ENCODE measurements at regions not wholly inside any gene's neighbourhood (a gene's known extent, or its start where the extent isn't known, plus 50 kb on each side); places are given as distances from the start of the nearest gene placed in this dataset.

DNA sequence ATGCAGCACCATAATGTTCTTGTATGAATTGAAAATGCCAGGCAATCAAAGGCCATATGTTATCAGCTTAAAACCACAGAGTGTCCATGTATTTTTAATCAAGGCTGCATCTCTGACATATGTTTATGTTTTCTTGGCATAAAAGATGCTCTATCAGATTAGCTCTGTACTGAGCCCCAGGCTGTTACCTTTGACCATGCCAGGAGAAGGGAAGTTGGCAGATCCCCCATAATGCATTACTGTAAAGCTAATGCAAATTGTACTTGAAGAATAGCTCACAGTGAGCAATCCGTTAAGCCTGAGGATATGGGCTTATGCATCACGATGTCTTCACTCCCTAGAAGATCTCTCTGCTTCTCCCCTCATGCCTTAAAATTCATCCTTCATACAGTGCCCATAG, 414.4 kb downstream of the BRINP1 start:
- no peak for DNase-seq (ENCODE audit: low read depth, low spot score)
- no peak for TF ChIP-seq CTCF (IDR thresholded peaks at IDR 0.05; ENCODE audit: low read depth, low read length)
- in situ Hi-C loops (cut with HindIII; ENCODE audit: low sequenced_read_pairs), result no loop called here
- H3K4me3 ChIP-seq (ENCODE audit: low read depth, low read length), result no peak overlapping the region

- TF ChIP-seq CTCF (IDR thresholded peaks at IDR 0.05; ENCODE audit: low read depth, low read length), result no peak
- H3K4me3 ChIP-seq (ENCODE audit: low read depth, low read length), result no peak overlapping the region
- DNase-seq (ENCODE audit: low read depth, low spot score), result no peak
- in situ Hi-C loops (cut with HindIII; ENCODE audit: low sequenced_read_pairs), result no loop called here
These were observed 411.6 kb downstream of the BRINP1 start for GRCh38 chr9:118957585-118957984.

DNA sequence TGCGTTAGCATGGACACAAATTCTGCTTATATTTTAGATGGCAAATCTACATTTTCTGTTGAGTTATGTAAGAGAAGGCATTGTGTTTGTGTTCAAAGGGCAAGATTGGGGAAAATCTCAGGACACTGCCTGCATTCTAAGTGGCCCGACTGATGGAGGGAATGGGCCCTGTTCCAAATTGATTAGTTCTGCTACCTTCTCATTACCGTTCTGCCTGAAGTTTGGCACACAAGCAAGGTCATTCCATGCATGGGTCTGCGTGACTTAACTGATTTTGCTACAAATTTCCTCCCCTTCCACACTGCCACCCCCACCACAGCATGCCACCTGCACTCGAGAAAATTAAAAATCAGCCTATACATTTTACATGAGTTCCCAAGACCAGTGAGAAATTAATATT, 409.9 kb downstream of the BRINP1 start:
- in situ Hi-C loops (cut with HindIII; ENCODE audit: low sequenced_read_pairs), result no loop called here
- no peak for TF ChIP-seq CTCF (IDR thresholded peaks at IDR 0.05; ENCODE audit: low read depth, low read length)
- peak; percentile 5 for DNase-seq (ENCODE audit: low read depth, low spot score)
- H3K4me3 ChIP-seq (ENCODE audit: low read depth, low read length), result no peak overlapping the region

DNA sequence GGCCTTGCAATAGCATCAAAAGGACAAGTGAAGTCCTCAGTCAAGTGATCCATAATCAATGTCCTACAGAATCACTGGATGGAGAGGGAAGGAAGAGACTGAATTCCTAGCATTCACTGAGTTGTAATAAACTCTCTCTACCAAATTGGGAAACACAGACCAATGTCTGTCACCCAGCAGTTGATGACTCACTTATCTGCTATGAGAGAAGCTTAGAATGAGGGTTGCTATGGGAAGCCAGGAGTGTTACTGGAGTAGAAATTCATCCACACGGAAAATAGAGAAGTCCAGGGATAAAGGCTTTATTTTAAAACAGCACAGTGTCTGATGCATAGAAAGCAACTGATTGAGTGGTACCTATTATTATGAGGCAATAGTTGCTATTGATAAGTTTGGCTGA, 407.4 kb downstream of the BRINP1 start:
- no peak overlapping the region for H3K4me3 ChIP-seq (ENCODE audit: low read depth, low read length)
- in situ Hi-C loops (cut with HindIII; ENCODE audit: low sequenced_read_pairs), result no loop called here
- DNase-seq (ENCODE audit: low read depth, low spot score), result peak; percentile 72
- TF ChIP-seq CTCF (IDR thresholded peaks at IDR 0.05; ENCODE audit: low read depth, low read length), result no peak

DNA sequence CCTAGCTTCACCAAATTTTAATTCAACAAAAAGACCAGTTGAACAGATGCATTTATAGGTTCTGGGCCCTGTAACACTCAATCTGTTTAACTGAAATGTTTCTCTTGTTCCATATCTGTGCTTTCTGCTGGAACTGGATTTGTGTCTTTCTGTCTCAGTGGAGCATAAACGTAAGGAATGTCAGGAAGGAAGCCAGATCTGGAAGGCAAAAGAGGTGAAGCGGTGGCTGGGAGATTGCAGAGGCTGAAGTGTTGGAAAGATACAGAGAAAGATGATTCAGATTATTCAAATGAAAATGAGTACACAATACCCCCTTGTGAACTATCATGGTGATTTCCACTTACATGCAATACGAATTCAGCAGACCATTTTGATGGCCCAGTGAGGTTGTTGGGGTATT, 406.8 kb downstream of the BRINP1 start:
- in situ Hi-C loops (cut with HindIII; ENCODE audit: low sequenced_read_pairs), result no loop called here
- DNase-seq (ENCODE audit: low read depth, low spot score), result peak; percentile 6
- TF ChIP-seq CTCF (IDR thresholded peaks at IDR 0.05; ENCODE audit: low read depth, low read length), result no peak
- no peak overlapping the region for H3K4me3 ChIP-seq (ENCODE audit: low read depth, low read length)

DNA sequence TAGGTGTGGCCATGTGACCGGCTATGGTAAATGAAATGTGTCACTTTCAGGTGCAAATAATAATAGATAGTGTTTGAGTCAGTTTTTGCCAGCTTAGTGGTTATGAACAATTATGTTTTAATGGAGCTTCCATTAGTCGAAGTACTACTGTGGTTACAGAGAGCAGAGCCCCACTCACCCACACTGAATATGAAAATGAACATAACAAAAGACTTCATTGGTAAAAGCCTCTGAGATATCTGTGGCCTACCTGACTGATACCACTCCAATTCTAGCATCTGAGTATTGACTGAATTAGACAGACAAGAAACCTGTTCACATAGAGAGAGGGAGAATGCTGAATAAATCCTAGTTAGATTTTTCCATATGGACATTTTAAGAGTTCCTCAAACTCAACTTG, 405.6 kb downstream of the BRINP1 start:
- no peak for TF ChIP-seq CTCF (IDR thresholded peaks at IDR 0.05; ENCODE audit: low read depth, low read length)
- in situ Hi-C loops (cut with HindIII; ENCODE audit: low sequenced_read_pairs), result no loop called here
- H3K4me3 ChIP-seq (ENCODE audit: low read depth, low read length), result no peak overlapping the region

GRCh38 chr9:118967901-118968300, 401.3 kb downstream of the BRINP1 start:
- H3K4me3 ChIP-seq (ENCODE audit: low read depth, low read length), result no peak overlapping the region
- in situ Hi-C loops (cut with HindIII; ENCODE audit: low sequenced_read_pairs), result no loop called here
- DNase-seq (ENCODE audit: low read depth, low spot score), result no peak
- TF ChIP-seq CTCF (IDR thresholded peaks at IDR 0.05; ENCODE audit: low read depth, low read length), result no peak

More for the DNA sequence above, 405.6 kb downstream of the BRINP1 start:
- no peak for DNase-seq (ENCODE audit: low read depth, low spot score)
